ENCODE measurements at regions not wholly inside any gene's neighbourhood (a gene's known extent, or its start where the extent isn't known, plus 50 kb on each side); places are given as distances from the start of the nearest gene placed in this dataset.

DNA sequence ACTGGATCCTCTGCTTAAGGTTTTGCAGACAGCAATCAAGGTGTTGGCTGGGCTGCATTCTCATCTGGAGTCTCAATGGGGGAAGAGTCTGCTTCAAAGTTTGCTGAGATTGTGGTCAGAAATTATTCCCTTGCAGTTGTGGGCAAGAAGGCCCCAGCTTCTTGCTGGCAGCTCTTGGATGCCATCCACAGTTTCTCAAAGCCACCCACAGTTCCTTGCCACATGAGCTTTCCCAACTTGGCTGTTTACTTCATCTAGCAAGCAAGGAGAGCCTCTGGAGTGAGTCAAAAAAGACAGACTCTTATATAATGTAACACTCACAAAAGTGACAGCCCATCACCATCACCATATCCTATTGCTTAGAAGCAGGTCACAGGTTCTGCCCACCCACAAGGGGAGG is 62.1 kb upstream of the ABHD2 start:
- H2AFZ ChIP-seq (ENCODE audit: low read depth, low read length, poor library complexity, severe bottlenecking) = no peak overlapping the region
- H3K4me3 ChIP-seq (replicated peaks in 1 of 2; ENCODE audit: low read depth in 1 of 2, low read length in 2 of 2) = no peak overlapping the region
- no peaks in the 10 kb centered on the region for H3K36me3 ChIP-seq (ENCODE audit: control insufficient read depth in 1 of 2, insufficient read depth in 2 of 2, low read length in 2 of 2)
- ChIA-PET RAD21 (ENCODE audit: low non-redundant PET in 1 of 2, low total read pairs in 2 of 2, uncharacterized antibody in 2 of 2, unreplicated experiment in 2 of 2) (no interaction called here), POLR2A (no interaction called here), CTCF (no interaction called here)
- no peak overlapping the region for H3K27ac ChIP-seq (ENCODE audit: low read depth, low read length)
- no TSS peak for BruUV-seq (replicated peaks)
- H3K79me2 ChIP-seq (ENCODE audit: insufficient read depth, low read length) = no peaks in the 10 kb centered on the region
- H3K9me2 ChIP-seq (ENCODE audit: insufficient read depth) = no peaks in the 10 kb centered on the region
- no peaks in the 10 kb centered on the region for H4K20me1 ChIP-seq (ENCODE audit: insufficient read depth)
- H3K9ac ChIP-seq (ENCODE audit: low read length) = no peak overlapping the region
- TF ChIP-seq EZH2phosphoT487 (IDR thresholded peaks at IDR 0.05; ENCODE audit: borderline replicate concordance) = no peak
- TF ChIP-seq, protein P1, sequence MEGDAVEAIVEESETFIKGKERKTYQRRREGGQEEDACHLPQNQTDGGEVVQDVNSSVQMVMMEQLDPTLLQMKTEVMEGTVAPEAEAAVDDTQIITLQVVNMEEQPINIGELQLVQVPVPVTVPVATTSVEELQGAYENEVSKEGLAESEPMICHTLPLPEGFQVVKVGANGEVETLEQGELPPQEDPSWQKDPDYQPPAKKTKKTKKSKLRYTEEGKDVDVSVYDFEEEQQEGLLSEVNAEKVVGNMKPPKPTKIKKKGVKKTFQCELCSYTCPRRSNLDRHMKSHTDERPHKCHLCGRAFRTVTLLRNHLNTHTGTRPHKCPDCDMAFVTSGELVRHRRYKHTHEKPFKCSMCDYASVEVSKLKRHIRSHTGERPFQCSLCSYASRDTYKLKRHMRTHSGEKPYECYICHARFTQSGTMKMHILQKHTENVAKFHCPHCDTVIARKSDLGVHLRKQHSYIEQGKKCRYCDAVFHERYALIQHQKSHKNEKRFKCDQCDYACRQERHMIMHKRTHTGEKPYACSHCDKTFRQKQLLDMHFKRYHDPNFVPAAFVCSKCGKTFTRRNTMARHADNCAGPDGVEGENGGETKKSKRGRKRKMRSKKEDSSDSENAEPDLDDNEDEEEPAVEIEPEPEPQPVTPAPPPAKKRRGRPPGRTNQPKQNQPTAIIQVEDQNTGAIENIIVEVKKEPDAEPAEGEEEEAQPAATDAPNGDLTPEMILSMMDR (IDR thresholded peaks at IDR 0.05 in 2 of 3, conservative IDR thresholded peaks at IDR 0.05 in 1 of 3; ENCODE audit: borderline replicate concordance in 1 of 3, insufficient read depth in 1 of 3, low read depth in 2 of 3, low read length in 2 of 3) = no peak
- no peak for TF ChIP-seq JUND (IDR thresholded peaks at IDR 0.05)
- no peak for TF ChIP-seq ZFX (IDR thresholded peaks at IDR 0.05)
- TF ChIP-seq, protein P2, sequence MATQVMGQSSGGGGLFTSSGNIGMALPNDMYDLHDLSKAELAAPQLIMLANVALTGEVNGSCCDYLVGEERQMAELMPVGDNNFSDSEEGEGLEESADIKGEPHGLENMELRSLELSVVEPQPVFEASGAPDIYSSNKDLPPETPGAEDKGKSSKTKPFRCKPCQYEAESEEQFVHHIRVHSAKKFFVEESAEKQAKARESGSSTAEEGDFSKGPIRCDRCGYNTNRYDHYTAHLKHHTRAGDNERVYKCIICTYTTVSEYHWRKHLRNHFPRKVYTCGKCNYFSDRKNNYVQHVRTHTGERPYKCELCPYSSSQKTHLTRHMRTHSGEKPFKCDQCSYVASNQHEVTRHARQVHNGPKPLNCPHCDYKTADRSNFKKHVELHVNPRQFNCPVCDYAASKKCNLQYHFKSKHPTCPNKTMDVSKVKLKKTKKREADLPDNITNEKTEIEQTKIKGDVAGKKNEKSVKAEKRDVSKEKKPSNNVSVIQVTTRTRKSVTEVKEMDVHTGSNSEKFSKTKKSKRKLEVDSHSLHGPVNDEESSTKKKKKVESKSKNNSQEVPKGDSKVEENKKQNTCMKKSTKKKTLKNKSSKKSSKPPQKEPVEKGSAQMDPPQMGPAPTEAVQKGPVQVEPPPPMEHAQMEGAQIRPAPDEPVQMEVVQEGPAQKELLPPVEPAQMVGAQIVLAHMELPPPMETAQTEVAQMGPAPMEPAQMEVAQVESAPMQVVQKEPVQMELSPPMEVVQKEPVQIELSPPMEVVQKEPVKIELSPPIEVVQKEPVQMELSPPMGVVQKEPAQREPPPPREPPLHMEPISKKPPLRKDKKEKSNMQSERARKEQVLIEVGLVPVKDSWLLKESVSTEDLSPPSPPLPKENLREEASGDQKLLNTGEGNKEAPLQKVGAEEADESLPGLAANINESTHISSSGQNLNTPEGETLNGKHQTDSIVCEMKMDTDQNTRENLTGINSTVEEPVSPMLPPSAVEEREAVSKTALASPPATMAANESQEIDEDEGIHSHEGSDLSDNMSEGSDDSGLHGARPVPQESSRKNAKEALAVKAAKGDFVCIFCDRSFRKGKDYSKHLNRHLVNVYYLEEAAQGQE (IDR thresholded peaks at IDR 0.05; ENCODE audit: low read depth) = no peak
- TF ChIP-seq, protein P3, sequence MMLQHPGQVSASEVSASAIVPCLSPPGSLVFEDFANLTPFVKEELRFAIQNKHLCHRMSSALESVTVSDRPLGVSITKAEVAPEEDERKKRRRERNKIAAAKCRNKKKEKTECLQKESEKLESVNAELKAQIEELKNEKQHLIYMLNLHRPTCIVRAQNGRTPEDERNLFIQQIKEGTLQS (IDR thresholded peaks at IDR 0.05) = no peak
- TF ChIP-seq FOSL1 (IDR thresholded peaks at IDR 0.05; ENCODE audit: low read depth) = no peak
- no peak for TF ChIP-seq YY1 (IDR thresholded peaks at IDR 0.05; ENCODE audit: extremely low read depth, insufficient replicate concordance, low read depth, low read length)
- TF ChIP-seq SRF (IDR thresholded peaks at IDR 0.05; ENCODE audit: low read depth) = no peak
- TF ChIP-seq EGR1 (IDR thresholded peaks at IDR 0.05; ENCODE audit: low read depth) = no peak
- TF ChIP-seq CBX3 (IDR thresholded peaks at IDR 0.05; ENCODE audit: low read depth) = no peak
- no peak for TF ChIP-seq SIN3A (IDR thresholded peaks at IDR 0.05; ENCODE audit: low read depth)
- no peak for TF ChIP-seq POLR2AphosphoS5 (IDR thresholded peaks at IDR 0.05; ENCODE audit: low read depth, low read length)
- TF ChIP-seq, protein P4, sequence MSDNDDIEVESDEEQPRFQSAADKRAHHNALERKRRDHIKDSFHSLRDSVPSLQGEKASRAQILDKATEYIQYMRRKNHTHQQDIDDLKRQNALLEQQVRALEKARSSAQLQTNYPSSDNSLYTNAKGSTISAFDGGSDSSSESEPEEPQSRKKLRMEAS (IDR thresholded peaks at IDR 0.05) = no peak
- no peak for TF ChIP-seq EZH2 (IDR thresholded peaks at IDR 0.05)
- no peak for TF ChIP-seq RAD21 (IDR thresholded peaks at IDR 0.05; ENCODE audit: low read depth)
- TF ChIP-seq, protein P5, sequence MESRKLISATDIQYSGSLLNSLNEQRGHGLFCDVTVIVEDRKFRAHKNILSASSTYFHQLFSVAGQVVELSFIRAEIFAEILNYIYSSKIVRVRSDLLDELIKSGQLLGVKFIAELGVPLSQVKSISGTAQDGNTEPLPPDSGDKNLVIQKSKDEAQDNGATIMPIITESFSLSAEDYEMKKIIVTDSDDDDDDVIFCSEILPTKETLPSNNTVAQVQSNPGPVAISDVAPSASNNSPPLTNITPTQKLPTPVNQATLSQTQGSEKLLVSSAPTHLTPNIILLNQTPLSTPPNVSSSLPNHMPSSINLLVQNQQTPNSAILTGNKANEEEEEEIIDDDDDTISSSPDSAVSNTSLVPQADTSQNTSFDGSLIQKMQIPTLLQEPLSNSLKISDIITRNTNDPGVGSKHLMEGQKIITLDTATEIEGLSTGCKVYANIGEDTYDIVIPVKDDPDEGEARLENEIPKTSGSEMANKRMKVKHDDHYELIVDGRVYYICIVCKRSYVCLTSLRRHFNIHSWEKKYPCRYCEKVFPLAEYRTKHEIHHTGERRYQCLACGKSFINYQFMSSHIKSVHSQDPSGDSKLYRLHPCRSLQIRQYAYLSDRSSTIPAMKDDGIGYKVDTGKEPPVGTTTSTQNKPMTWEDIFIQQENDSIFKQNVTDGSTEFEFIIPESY (IDR thresholded peaks at IDR 0.05; ENCODE audit: extremely low read depth, insufficient replicate concordance, low read length) = no peak
- TF ChIP-seq ELF1 (IDR thresholded peaks at IDR 0.05; ENCODE audit: borderline replicate concordance, low read depth) = no peak
- intact Hi-C loops (cut with micrococcal nuclease) = no loop called here
- H3K9me3 ChIP-seq (ENCODE audit: control insufficient read depth in 1 of 2, insufficient read depth in 1 of 2, low read depth in 1 of 2, low read length in 2 of 2) = no peaks in the 10 kb centered on the region
- no peak overlapping the region for H3K4me2 ChIP-seq (ENCODE audit: low read length)
- no peak for DNase-seq (ENCODE audit: low read depth, low spot score)
- no peaks in the 10 kb centered on the region for H3K4me1 ChIP-seq (ENCODE audit: control insufficient read depth in 1 of 2, insufficient read depth in 2 of 2, low read length in 2 of 2)
- no peak for ATAC-seq
- no peaks in the 10 kb centered on the region for H3K27me3 ChIP-seq (ENCODE audit: insufficient read depth, low read length)
